ENCODE measurements at regions not wholly inside any gene's neighbourhood (a gene's known extent, or its start where the extent isn't known, plus 50 kb on each side); places are given as distances from the start of the nearest gene placed in this dataset.

DNA sequence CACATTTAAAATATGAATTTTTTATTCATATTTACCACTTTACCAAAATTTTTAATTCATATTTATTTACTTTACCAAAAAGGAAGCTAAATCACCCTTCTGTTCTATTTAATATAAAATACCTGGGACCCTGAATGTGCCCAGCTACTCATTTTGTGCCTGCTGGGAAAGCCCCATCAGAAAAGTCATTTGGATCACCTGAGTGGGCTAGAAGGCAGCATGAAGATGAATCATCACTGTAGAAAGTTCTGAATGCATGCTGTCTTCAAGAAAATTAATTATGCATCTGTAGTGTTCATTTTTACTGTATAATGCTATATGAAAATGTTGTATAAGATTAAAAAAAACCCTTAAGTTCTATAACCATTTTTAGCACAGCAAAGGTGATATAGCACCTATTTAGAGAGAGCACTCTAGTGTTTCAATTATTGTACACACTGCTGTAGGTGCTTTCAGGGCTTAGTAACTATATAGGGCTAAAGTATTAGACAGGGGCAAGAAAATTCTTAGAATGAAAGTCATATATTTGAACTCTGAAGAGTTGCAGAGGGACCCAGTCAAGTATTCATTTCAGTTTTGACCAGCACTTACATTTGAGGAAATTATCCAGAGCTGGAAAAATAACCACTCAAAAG lies 175.1 kb downstream of the NFKBIZ start:
- POLR2A ChIA-PET: no interaction called here
- no peaks in the 10 kb centered on the region for H3K79me2 ChIP-seq (ENCODE audit: control insufficient read depth, insufficient read depth, low read length)

More for the DNA sequence above, 175.1 kb downstream of the NFKBIZ start:
- Histone ChIP-seq H4K20me1 (replicated peaks; ENCODE audit: control insufficient read depth, extremely low read depth, insufficient read depth, low read length) (no peaks in the 10 kb centered on the region), H3K4me3 (replicated peaks in 1 of 3; ENCODE audit: insufficient read depth in 1 of 3, low read depth in 1 of 3, low read length in 3 of 3) (no peak overlapping the region), H3K36me3 (ENCODE audit: control insufficient read depth in 2 of 2, extremely low read depth in 1 of 2, insufficient read depth in 2 of 2, low read length in 2 of 2) (no peaks in the 10 kb centered on the region), H3K27me3 (ENCODE audit: control insufficient read depth in 2 of 2, insufficient read depth in 2 of 2, low read length in 2 of 2) (no peaks in the 10 kb centered on the region), H3K9ac (replicated peaks; ENCODE audit: extremely low read depth, insufficient read depth, low read length) (no peak overlapping the region), H3K4me1 (ENCODE audit: control insufficient read depth, extremely low read depth, insufficient read depth, low read length) (no peaks in the 10 kb centered on the region), H2AFZ (ENCODE audit: low read depth, low read length) (no peak overlapping the region), H3K9me1 (replicated peaks; ENCODE audit: control insufficient read depth, extremely low read depth, insufficient read depth, low read length) (no peaks in the 10 kb centered on the region), H3K4me2 (ENCODE audit: insufficient read depth, low read length) (no peak overlapping the region), H3K27ac (ENCODE audit: insufficient read depth, low read depth, low read length) (no peak overlapping the region), H3K9me3 (replicated peaks; ENCODE audit: control insufficient read depth, insufficient read depth, low read length) (no peaks in the 10 kb centered on the region)
- FAIRE-seq (no peak), DNase-seq (ENCODE audit: low read depth, low spot score) (no peak)
- CTCF ChIA-PET: interaction anchor here (0.9 to 1.5 kb wide), 2 partner anchors 8 to 201 kb away, joined by 3 to 5 read pairs; no protein-coding TSS in a partner anchor
- dilution Hi-C loops (cut with MboI; ENCODE audit: extremely low pct_ligation_motif_present, low sequenced_read_pairs): no loop called here
- no TSS peak for BruUV-seq (replicated peaks)
- no peak for TF ChIP-seq GATA2 (IDR thresholded peaks at IDR 0.05; ENCODE audit: insufficient read depth, insufficient read length, low read depth, low read length)
- TF ChIP-seq, protein P1, sequence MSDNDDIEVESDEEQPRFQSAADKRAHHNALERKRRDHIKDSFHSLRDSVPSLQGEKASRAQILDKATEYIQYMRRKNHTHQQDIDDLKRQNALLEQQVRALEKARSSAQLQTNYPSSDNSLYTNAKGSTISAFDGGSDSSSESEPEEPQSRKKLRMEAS (IDR thresholded peaks at IDR 0.05; ENCODE audit: insufficient read depth, insufficient read length): no peak
- TF ChIP-seq, protein P2, sequence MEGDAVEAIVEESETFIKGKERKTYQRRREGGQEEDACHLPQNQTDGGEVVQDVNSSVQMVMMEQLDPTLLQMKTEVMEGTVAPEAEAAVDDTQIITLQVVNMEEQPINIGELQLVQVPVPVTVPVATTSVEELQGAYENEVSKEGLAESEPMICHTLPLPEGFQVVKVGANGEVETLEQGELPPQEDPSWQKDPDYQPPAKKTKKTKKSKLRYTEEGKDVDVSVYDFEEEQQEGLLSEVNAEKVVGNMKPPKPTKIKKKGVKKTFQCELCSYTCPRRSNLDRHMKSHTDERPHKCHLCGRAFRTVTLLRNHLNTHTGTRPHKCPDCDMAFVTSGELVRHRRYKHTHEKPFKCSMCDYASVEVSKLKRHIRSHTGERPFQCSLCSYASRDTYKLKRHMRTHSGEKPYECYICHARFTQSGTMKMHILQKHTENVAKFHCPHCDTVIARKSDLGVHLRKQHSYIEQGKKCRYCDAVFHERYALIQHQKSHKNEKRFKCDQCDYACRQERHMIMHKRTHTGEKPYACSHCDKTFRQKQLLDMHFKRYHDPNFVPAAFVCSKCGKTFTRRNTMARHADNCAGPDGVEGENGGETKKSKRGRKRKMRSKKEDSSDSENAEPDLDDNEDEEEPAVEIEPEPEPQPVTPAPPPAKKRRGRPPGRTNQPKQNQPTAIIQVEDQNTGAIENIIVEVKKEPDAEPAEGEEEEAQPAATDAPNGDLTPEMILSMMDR (IDR thresholded peaks at IDR 0.05; ENCODE audit: extremely low read depth in 1 of 2, insufficient read depth in 1 of 2, low read depth in 1 of 2, low read length in 2 of 2): no peak
- intact Hi-C loops (cut with micrococcal nuclease): no loop called here
